VCaP (cell line): ENCODE measurements at regions not wholly inside any gene's neighbourhood (a gene's known extent, or its start where the extent isn't known, plus 50 kb on each side); places are given as distances from the start of the nearest gene placed in this dataset.

ENCODE experiments used
- H3K27ac ChIP-seq: fragments of 450-650 bp; 2 replicates; pipeline ENCODE4 v1.5.1; 2017
- CTCF ChIP-seq: fragments of 450-650 bp; conservative IDR thresholded peaks from 2 replicates; pipeline ENCODE4 v1.5.1; 2017; ENCODE audit warnings: mild to moderate bottlenecking, moderate library complexity

- TF ChIP-seq CTCF: peak; percentile 86
- H3K27ac ChIP-seq: no peak overlapping the region
Measured at GRCh38 chr3:70120357-70120966, 120.9 kb downstream of the SAMMSON start.

- H3K27ac ChIP-seq: no peak overlapping the region
- no peak for TF ChIP-seq CTCF
Measured at GRCh38 chr3:70127192-70127591, 127.7 kb downstream of the SAMMSON start.

GRCh38 chr3:70137366-70137765 lies 137.8 kb downstream of the SAMMSON start:
- no peak overlapping the region for H3K27ac ChIP-seq
- TF ChIP-seq CTCF: no peak

GRCh38 chr3:70138606-70139005 lies 139.1 kb downstream of the SAMMSON start:
- TF ChIP-seq CTCF: no peak
- H3K27ac ChIP-seq: no peak overlapping the region
